DMS79 treated with DMSO at 0.1 percent for 48 hours (cell line): ENCODE measurements at regions not wholly inside any gene's neighbourhood (a gene's known extent, or its start where the extent isn't known, plus 50 kb on each side); places are given as distances from the start of the nearest gene placed in this dataset.

ENCODE experiments used
- DNase-seq: peaks from one replicate; lab custom pipeline; 2025; lab: John Stamatoyannopoulos, UW

- DNase-seq, result no peak
Measured at GRCh38 chr12:98062464-98063245, 452.7 kb upstream of the TMPO start.

- no peak for DNase-seq
Measured at GRCh38 chr12:98064501-98064900, 450.9 kb upstream of the TMPO start.

GRCh38 chr12:98067795-98068194 is 447.6 kb upstream of the TMPO start:
- DNase-seq, result no peak

GRCh38 chr12:98073610-98074009 is 441.8 kb upstream of the TMPO start:
- no peak for DNase-seq

- no peak for DNase-seq
Measured at GRCh38 chr12:98074286-98074685, 441.1 kb upstream of the TMPO start.

- DNase-seq, result no peak
Measured at GRCh38 chr12:98084391-98084790, 431.0 kb upstream of the TMPO start.

GRCh38 chr12:98085046-98085755 is 430.2 kb upstream of the TMPO start:
- DNase-seq, result no peak

- DNase-seq, result peak; percentile 10
Measured at GRCh38 chr12:98090731-98091130, 424.7 kb upstream of the TMPO start.

- DNase-seq, result no peak
Measured at GRCh38 chr12:98096436-98096835, 419.0 kb upstream of the TMPO start.

GRCh38 chr12:98106031-98106683 is 409.2 kb upstream of the TMPO start:
- no peak for DNase-seq

GRCh38 chr12:98109266-98109665 is 406.1 kb upstream of the TMPO start:
- no peak for DNase-seq

GRCh38 chr12:98110536-98110935 is 404.9 kb upstream of the TMPO start:
- no peak for DNase-seq

GRCh38 chr12:98113548-98113947 is 401.8 kb upstream of the TMPO start:
- DNase-seq, result no peak

- no peak for DNase-seq
Measured at GRCh38 chr12:98121963-98122362, 393.4 kb upstream of the TMPO start.

GRCh38 chr12:98123021-98123461 is 392.3 kb upstream of the TMPO start:
- DNase-seq, result no peak

GRCh38 chr12:98126637-98127335 is 388.6 kb upstream of the TMPO start:
- DNase-seq, result no peak

GRCh38 chr12:98127336-98127679 is 388.1 kb upstream of the TMPO start:
- DNase-seq, result no peak

GRCh38 chr12:98127854-98128253 is 387.5 kb upstream of the TMPO start:
- DNase-seq, result no peak

- no peak for DNase-seq
Measured at GRCh38 chr12:98136544-98136943, 378.8 kb upstream of the TMPO start.

GRCh38 chr12:98137278-98137677 is 378.1 kb upstream of the TMPO start:
- DNase-seq, result no peak

- no peak for DNase-seq
Measured at GRCh38 chr12:98144953-98145352, 370.4 kb upstream of the TMPO start.

- DNase-seq, result no peak
Measured at GRCh38 chr12:98146043-98146442, 369.3 kb upstream of the TMPO start.
